ENCODE measurements at regions not wholly inside any gene's neighbourhood (a gene's known extent, or its start where the extent isn't known, plus 50 kb on each side); places are given as distances from the start of the nearest gene placed in this dataset.

DNA sequence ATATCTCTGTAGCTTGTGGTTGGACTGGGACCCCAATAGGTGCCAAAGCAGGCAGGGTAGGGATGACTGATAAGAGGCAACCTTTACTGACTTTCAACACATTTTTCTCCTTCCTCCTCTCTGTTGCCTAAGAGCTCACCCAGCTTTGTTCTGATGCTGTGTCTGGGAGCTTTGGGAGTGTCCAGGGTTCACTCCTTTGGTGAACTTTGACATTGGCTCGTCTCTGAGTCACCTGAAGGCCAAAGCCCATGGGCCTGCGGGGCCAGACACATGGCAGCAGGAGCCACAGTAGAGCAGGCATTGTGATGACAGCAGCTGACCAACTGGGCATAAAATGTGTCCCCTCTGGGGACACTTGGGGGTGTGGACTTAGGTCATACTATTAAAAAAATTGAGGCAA lies 99.5 kb upstream of the ZNF644 start:
- TF ChIP-seq, protein P1, sequence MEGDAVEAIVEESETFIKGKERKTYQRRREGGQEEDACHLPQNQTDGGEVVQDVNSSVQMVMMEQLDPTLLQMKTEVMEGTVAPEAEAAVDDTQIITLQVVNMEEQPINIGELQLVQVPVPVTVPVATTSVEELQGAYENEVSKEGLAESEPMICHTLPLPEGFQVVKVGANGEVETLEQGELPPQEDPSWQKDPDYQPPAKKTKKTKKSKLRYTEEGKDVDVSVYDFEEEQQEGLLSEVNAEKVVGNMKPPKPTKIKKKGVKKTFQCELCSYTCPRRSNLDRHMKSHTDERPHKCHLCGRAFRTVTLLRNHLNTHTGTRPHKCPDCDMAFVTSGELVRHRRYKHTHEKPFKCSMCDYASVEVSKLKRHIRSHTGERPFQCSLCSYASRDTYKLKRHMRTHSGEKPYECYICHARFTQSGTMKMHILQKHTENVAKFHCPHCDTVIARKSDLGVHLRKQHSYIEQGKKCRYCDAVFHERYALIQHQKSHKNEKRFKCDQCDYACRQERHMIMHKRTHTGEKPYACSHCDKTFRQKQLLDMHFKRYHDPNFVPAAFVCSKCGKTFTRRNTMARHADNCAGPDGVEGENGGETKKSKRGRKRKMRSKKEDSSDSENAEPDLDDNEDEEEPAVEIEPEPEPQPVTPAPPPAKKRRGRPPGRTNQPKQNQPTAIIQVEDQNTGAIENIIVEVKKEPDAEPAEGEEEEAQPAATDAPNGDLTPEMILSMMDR (IDR thresholded peaks at IDR 0.05 in 8 of 11, conservative IDR thresholded peaks at IDR 0.05 in 3 of 11), result no peak
- TF ChIP-seq POLR2A (IDR thresholded peaks at IDR 0.05) (no peak), POLR2AphosphoS5 (IDR thresholded peaks at IDR 0.05) (no peak)
